Activated T-cell treated with anti-CD3 and anti-CD28 coated beads, Interleukin-2, amount 50 U/mL, for 24 hours (primary cell): ENCODE measurements at regions not wholly inside any gene's neighbourhood (a gene's known extent, or its start where the extent isn't known, plus 50 kb on each side); places are given as distances from the start of the nearest gene placed in this dataset.
"Not testable (repeated sequence)": the region's sequence is repeated elsewhere in the genome, so short reads cannot be mapped to it uniquely, and the experiment has no call there.

Experiments used
- DNase-seq: peaks from one replicate; pipeline ENCODE4 v3.0.0-alpha.2; 2020
- H3K27ac Mint-ChIP-seq: 2 replicates; pipeline ENCODE4 v1.8.0; 2020; ENCODE audit warnings: mild to moderate bottlenecking, mixed read lengths
- H3K27me3 Mint-ChIP-seq: 2 replicates; pipeline ENCODE4 v1.8.0; 2020; ENCODE audit warnings: mixed read lengths
- H3K36me3 Mint-ChIP-seq: 2 replicates; pipeline ENCODE4 v1.8.0; 2020; ENCODE audit warnings: low read depth, mixed read lengths
- H3K4me1 Mint-ChIP-seq: 2 replicates; pipeline ENCODE4 v1.8.0; 2020; ENCODE audit warnings: low read depth, mixed read lengths
- H3K4me3 Mint-ChIP-seq: 2 replicates; pipeline ENCODE4 v1.8.0; 2020; ENCODE audit warnings: mild to moderate bottlenecking, moderate library complexity, mixed read lengths
- H3K9me3 Mint-ChIP-seq: 2 replicates; pipeline ENCODE4 v1.8.0; 2020; ENCODE audit warnings: mixed read lengths

DNA sequence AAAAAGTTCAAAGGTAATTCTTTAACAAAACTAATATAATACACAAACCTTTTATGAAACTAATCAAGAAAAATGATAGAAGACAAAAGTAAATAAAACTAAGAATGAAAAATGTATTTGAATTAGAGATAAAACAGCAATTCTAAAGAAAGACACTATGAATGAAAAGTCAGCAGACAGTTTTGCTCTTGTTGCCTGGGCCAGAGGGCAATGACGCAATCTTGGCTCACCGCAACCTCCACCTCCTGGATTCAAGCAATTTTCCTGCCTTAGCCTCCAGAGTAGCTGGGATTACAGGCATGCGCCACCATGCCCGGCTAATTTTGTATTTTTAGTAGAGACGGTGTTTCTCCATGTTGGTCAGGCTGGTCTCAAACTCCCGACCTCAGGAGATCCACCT, 959.8 kb downstream of the TTLL7 start:
- not testable (repeated sequence) for DNase-seq, H3K4me3 Mint-ChIP-seq, H3K27me3 Mint-ChIP-seq, H3K36me3 Mint-ChIP-seq, H3K27ac Mint-ChIP-seq, H3K4me1 Mint-ChIP-seq
- peaks cover 12% of the 10 kb centered on the region for H3K9me3 Mint-ChIP-seq

DNA sequence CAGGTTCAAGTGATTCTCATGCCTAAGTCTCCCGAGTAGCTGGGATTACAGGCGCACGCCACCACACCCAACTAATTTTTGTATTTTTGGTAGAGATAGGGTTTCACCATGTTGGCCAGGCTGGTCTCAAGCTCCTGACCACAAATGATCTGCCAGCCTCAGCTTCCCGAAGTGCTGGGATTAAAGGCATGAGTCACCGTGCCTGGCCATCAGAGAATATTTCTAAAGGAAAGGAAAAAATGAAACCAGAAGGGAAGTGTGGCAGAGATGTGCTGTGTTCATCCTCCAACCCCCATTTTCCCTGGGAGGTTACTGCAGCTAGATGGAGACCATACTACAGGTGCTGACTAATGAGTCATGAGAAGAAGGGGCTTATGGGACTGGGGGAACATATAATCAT, 964.1 kb downstream of the TTLL7 start:
- DNase-seq: no peak
- no peaks in the 10 kb centered on the region for H3K4me1 Mint-ChIP-seq
- H3K4me3 Mint-ChIP-seq: no peak overlapping the region
- H3K27me3 Mint-ChIP-seq: no peaks in the 10 kb centered on the region
- H3K36me3 Mint-ChIP-seq: no peaks in the 10 kb centered on the region
- H3K9me3 Mint-ChIP-seq: peaks cover 16% of the 10 kb centered on the region
- H3K27ac Mint-ChIP-seq: no peak overlapping the region

DNA sequence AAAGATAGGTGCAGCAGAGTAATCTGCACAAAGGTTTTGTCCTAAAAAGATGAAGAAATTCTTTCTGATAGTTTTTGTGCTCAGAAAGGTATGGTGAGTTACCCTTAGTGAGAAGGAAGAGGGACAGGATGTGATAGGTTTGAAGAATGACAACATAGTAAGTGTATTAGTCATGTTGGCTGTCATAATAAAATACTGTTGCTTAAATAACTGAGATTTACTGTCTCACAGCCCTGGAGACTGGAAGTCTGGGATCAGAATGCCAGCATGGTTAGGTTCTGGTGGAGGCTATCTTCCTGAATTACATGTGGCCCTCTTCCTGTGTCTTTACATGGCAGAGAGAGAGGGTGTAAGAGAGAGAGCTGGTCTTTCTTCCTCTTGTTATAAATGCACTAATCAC, 965.2 kb downstream of the TTLL7 start:
- H3K27ac Mint-ChIP-seq: no peak overlapping the region
- no peaks in the 10 kb centered on the region for H3K4me1 Mint-ChIP-seq
- H3K4me3 Mint-ChIP-seq: no peak overlapping the region
- H3K36me3 Mint-ChIP-seq: no peaks in the 10 kb centered on the region
- peaks cover 16% of the 10 kb centered on the region for H3K9me3 Mint-ChIP-seq
- H3K27me3 Mint-ChIP-seq: no peaks in the 10 kb centered on the region
- DNase-seq: no peak

DNA sequence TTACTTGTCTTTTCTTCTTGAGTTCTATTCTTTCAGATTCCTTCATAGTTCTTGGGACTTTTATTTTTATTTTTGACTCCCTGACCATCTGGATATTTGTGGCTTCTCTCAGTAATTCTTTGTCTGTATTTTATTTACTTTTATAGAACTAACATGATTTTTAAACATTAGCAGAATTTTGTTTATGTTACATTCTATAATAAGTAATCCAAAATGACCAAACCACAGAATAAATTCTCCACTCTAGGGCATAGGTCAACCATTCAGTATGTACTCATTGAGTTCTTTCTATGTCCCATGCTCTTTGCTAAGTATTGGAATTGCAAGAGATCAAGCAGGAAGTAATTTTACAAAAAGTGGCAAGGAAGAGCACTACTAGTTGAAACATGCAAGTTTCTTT, 969.0 kb downstream of the TTLL7 start:
- DNase-seq: no peak
- Mint-ChIP-seq H3K36me3 (no peaks in the 10 kb centered on the region), H3K4me3 (no peak overlapping the region), H3K27ac (no peak overlapping the region), H3K27me3 (no peaks in the 10 kb centered on the region), H3K4me1 (peaks cover 4% of the 10 kb centered on the region), H3K9me3 (peaks cover 7% of the 10 kb centered on the region)

DNA sequence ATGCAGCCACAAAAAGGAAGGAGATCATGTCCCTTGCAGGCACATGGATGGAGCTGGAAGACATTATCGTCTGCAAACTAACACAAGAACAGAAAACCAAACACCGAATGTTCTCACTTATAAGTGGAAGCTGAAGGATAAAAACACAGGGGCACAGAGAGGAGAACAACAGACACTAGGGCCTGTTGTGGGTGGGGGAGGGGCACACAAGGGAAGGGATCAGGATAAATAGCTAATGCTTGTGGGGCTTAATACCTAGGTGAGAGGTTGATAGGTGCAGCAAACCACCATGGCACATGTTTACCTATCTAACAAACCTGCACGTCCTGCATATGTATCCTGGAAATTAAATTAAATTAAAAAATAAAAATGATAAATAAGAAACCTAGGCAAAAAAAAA, 969.9 kb downstream of the TTLL7 start:
- Mint-ChIP-seq H3K36me3 (no peaks in the 10 kb centered on the region), H3K4me1 (peaks cover 4% of the 10 kb centered on the region), H3K27me3 (no peaks in the 10 kb centered on the region), H3K27ac (no peak overlapping the region), H3K9me3 (peaks cover 6% of the 10 kb centered on the region), H3K4me3 (no peak overlapping the region)
- no peak for DNase-seq

DNA sequence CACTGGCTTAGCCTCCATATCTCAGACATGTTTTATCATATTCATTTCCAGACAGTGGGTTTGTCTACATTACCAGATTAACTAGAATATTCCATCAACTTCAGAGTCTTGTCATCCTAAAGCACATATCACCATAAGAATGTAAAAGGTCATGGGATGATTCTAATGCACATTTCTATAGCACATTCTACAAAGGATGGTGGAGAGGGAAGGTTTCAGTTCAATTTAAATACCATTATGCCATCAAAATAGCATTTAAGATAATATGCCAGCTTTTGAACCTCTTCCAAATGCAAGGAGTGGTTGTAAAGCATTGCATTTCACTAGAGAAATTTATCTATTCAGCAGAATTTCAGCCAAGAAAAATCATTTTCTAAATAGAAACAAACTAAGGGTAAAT, 970.5 kb downstream of the TTLL7 start:
- Mint-ChIP-seq H3K4me1 (peaks cover 4% of the 10 kb centered on the region), H3K9me3 (peaks cover 6% of the 10 kb centered on the region), H3K27me3 (no peaks in the 10 kb centered on the region), H3K4me3 (no peak overlapping the region), H3K36me3 (no peaks in the 10 kb centered on the region), H3K27ac (no peak overlapping the region)
- DNase-seq: no peak

DNA sequence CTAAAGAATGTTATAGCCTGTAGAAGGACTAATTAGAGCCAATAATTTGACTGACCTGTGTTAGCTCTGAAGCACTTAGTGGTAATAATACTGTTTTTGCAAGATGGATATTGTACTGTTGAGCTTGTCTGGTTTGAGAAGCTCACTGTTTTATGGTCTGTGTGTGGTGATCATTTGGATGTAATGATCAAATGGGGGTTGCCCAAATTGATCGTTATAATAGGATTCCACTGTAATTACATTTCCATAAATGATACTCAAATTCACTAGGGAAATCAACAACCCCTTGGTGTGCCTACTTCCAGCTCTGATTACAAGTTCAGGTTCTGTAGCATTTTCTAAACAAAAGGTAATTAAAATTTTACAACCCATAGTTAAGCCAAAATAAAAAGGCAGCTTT, 971.4 kb downstream of the TTLL7 start:
- peaks cover 4% of the 10 kb centered on the region for H3K9me3 Mint-ChIP-seq

DNA sequence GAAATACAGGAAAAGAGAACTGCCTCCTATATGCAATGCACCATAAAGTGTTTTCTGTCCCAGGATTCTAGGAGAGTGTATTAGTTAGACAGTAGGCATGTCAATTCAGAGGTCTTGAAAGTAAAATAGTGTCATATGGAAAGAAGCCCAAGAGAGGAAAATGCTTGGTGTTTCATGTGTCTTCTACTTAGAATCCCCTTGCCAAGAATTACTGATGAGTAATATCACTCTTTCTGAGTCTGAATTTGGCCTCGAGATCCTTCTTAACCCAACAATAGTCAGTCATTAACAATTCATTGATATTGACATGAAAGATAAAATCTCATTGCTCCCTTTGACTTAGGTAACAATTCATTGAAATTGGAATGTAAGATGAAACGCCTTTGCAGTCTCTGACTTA, 972.2 kb downstream of the TTLL7 start:
- Mint-ChIP-seq H3K9me3 (peaks cover 4% of the 10 kb centered on the region), H3K4me3 (no peak overlapping the region), H3K36me3 (no peaks in the 10 kb centered on the region), H3K27ac (no peak overlapping the region), H3K27me3 (no peaks in the 10 kb centered on the region), H3K4me1 (peaks cover 4% of the 10 kb centered on the region)
- DNase-seq: no peak

More for the DNA sequence above, 971.4 kb downstream of the TTLL7 start:
- peaks cover 4% of the 10 kb centered on the region for H3K4me1 Mint-ChIP-seq
- no peak overlapping the region for H3K4me3 Mint-ChIP-seq
- no peaks in the 10 kb centered on the region for H3K36me3 Mint-ChIP-seq
- no peaks in the 10 kb centered on the region for H3K27me3 Mint-ChIP-seq
- no peak overlapping the region for H3K27ac Mint-ChIP-seq
- no peak for DNase-seq

DNA sequence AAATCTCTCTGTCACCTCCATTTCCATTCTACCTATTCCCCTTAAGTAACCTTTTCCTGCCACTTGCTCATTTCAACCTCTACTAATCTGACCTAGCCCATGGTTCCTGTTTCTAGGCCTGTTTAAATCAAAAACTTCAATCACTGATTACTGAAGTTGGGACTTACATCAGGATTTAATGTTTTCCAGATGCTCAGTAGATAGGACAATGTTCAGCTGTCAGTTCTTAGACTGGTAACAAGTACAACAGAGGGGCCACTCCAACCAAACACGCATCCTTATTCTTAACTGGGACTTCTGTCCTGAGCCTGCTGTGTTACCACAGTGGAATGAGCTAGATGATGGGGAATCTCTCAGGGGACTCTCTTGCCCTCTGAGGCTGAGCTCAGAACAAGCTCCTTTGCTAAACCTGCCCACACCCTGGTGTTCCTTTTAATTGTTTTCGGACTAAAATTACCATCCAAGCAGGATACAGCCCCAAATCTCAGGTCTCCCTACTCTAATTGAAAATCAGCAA, 974.6 kb downstream of the TTLL7 start:
- peaks cover 4% of the 10 kb centered on the region for H3K4me1 Mint-ChIP-seq
- H3K27me3 Mint-ChIP-seq: no peaks in the 10 kb centered on the region
- H3K9me3 Mint-ChIP-seq: peaks cover 7% of the 10 kb centered on the region
- no peak overlapping the region for H3K27ac Mint-ChIP-seq
- no peak overlapping the region for H3K4me3 Mint-ChIP-seq
- DNase-seq: no peak
- H3K36me3 Mint-ChIP-seq: no peaks in the 10 kb centered on the region

DNA sequence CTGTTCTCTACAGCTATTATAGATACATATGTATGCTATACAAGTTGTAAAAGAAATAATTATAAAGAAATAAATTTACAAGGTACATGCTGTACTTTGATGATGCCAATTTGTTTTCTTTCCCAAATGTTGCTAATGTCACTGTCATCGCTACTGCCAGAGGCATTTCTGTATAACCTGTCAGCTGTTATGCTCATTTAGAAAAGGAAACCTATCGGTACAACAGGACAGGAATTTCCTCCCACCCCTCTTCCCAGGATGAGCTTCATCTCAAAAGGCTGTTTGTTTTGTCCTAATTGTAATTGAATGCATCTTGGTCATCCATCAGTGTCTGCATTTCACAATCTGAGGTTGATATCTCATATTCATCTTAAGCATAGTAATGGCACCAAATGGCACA, 975.7 kb downstream of the TTLL7 start:
- no peak overlapping the region for H3K4me3 Mint-ChIP-seq
- H3K27ac Mint-ChIP-seq: no peak overlapping the region
- H3K4me1 Mint-ChIP-seq: peaks cover 4% of the 10 kb centered on the region
- H3K9me3 Mint-ChIP-seq: peaks cover 7% of the 10 kb centered on the region
- no peaks in the 10 kb centered on the region for H3K36me3 Mint-ChIP-seq
- no peaks in the 10 kb centered on the region for H3K27me3 Mint-ChIP-seq
- DNase-seq: no peak

DNA sequence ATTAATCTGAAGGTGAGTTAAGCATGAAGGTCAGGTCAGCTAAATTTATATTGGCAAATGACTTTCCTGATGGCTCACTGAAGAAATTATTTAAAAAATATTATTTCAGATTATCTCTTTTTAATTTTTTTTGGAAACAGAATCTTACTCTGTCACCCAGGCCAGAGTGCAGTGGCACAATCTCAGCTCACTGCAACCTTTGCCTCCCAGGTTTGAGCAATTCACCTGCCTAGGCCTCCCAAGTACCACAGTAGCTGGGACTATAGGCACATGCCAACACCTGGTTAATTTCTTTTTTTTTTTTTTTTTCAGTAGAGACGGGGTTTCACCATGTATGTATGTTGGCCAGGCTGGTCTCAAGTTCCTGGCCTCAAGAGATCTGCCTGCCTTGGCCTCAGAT, 976.7 kb downstream of the TTLL7 start:
- Mint-ChIP-seq H3K27ac (no peak overlapping the region), H3K36me3 (no peaks in the 10 kb centered on the region), H3K9me3 (peaks cover 7% of the 10 kb centered on the region), H3K4me1 (peaks cover 4% of the 10 kb centered on the region), H3K27me3 (no peaks in the 10 kb centered on the region), H3K4me3 (no peak overlapping the region)
- DNase-seq: no peak

DNA sequence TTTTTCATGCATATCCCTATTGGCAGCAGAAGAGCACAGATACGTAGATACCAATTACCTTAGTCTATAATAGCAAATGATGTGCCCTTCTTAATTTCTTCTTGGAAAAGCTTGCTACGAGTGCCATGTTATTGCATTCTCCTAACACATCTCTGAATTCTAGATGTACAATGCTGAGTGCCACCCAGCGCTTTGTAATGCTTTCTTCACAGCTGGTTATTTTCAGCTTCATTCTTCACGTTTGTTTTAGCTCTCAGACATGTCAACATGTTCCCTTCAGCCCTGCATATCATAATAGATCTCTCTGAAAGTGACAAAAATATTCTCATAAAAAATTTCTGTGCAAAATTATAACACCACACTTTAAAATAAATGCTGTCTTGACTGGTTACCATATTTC, 981.2 kb downstream of the TTLL7 start:
- Mint-ChIP-seq H3K36me3 (no peaks in the 10 kb centered on the region), H3K9me3 (peaks cover 5% of the 10 kb centered on the region), H3K27me3 (no peaks in the 10 kb centered on the region), H3K27ac (no peak overlapping the region), H3K4me3 (no peak overlapping the region), H3K4me1 (no peaks in the 10 kb centered on the region)
- DNase-seq: no peak

DNA sequence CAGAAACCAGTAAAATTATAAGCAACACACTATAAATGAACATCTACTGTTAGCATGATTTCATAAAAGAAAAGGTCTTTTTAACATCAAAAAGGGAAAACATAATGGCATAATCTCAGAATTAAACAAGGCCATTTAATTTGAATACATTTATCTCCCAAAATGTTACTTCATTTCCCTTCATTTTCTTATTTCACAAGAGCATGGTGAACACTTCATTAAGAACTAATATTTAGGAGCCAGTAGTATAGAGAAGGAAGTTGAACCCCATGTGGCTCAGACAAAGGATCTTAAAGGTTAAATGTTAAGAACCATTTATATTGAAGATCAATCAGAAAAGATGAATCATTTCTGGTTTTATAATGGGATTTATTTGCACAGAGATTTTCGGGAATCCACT, 981.7 kb downstream of the TTLL7 start:
- no peaks in the 10 kb centered on the region for H3K4me1 Mint-ChIP-seq
- H3K4me3 Mint-ChIP-seq: no peak overlapping the region
- H3K27me3 Mint-ChIP-seq: no peaks in the 10 kb centered on the region
- no peak for DNase-seq
- no peak overlapping the region for H3K27ac Mint-ChIP-seq
- no peaks in the 10 kb centered on the region for H3K36me3 Mint-ChIP-seq
- H3K9me3 Mint-ChIP-seq: peaks cover 5% of the 10 kb centered on the region

DNA sequence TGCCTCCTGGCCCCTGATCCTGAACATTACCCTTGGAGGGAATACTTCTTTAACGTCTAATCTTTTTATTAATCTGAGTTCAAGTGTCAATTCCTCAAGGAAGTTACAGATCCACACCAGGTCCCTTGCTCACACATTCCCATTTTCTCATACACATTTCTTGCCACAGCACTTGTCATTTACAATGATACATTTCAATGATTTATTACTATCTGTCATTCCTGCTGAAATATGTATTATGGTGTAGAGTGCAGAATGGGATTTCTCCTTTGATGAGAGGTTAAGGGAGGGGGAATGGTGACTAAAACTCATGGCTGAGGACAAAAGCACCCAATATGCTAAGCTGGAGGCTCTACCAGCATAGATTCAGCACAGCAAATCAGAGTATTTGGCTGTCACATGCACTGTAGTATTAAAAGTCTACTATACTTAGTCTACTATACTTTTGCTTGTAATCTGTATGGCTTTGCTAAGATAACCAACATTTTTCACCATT, 982.5 kb downstream of the TTLL7 start:
- Mint-ChIP-seq H3K36me3 (no peaks in the 10 kb centered on the region), H3K27me3 (no peaks in the 10 kb centered on the region), H3K4me1 (no peaks in the 10 kb centered on the region), H3K9me3 (peaks cover 5% of the 10 kb centered on the region), H3K27ac (no peak overlapping the region), H3K4me3 (no peak overlapping the region)
- no peak for DNase-seq

DNA sequence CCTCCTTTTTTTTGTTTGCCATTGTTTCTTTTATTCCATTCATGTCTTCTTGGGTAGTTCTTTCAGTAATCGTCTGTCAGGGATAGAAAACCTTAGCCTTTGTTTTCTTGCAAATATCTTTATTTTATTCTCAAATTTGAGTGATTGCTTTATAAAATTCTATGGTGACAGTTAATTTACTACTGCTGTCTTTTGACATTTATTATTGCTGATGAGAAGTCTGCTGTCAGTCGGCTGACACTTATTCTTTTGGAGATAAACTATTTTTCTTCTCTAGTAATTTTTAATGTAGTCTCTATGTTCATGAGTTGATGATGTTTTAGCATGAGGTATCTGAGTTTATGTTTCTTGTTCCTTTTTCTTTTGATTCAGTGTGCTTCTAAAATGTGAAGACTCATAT, 983.8 kb downstream of the TTLL7 start:
- H3K4me1 Mint-ChIP-seq: no peaks in the 10 kb centered on the region
- H3K27me3 Mint-ChIP-seq: no peaks in the 10 kb centered on the region
- no peaks in the 10 kb centered on the region for H3K36me3 Mint-ChIP-seq
- peaks cover 3% of the 10 kb centered on the region for H3K9me3 Mint-ChIP-seq
- H3K4me3 Mint-ChIP-seq: no peak overlapping the region
- no peak overlapping the region for H3K27ac Mint-ChIP-seq
- DNase-seq: no peak

DNA sequence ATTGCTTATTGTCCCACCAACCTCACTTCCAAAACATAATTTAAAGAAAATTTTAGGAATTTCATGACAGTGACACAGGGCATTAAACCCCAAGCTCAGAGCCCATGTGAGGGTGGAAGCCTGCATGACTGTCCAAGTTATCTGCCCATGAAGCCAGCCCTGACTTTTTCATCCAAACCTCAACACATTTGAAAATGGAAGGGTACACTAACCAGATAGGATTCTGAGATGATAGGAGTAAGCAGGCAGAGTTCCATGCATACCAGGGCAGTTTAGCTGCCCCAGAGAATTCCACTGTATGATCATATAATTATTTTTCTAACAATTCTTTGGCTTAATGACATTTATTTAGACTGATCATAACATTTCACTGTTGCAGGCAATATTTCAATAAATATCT, 986.0 kb downstream of the TTLL7 start:
- Mint-ChIP-seq H3K27me3 (no peaks in the 10 kb centered on the region), H3K36me3 (no peaks in the 10 kb centered on the region), H3K9me3 (no peaks in the 10 kb centered on the region), H3K4me1 (no peaks in the 10 kb centered on the region), H3K4me3 (no peak overlapping the region), H3K27ac (no peak overlapping the region)
- no peak for DNase-seq
